ENCODE measurements at regions not wholly inside any gene's neighbourhood (a gene's known extent, or its start where the extent isn't known, plus 50 kb on each side); places are given as distances from the start of the nearest gene placed in this dataset.

DNA sequence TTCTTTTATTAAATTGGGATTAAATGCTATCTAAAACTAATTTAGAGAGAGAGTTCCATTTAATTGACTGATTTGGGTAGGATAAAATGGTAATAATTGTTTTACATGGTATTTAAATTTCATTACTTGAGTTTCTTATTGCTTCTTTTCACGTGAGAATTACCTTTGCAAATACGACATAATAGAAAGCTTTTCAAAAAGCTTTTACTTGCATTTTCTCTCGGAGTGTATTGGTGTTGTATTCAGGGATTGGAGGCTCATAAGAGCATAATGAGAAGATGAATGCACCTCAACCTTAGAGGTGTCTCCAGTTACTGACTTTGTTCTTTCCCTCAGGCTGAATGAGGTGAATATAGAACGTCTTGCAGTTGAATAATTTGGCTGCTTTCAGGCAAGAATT, 67.4 kb upstream of the CPHXL start:
- DNase-seq (ENCODE audit: low read depth, low spot score) (no peak), ATAC-seq (no peak)
- POLR2A ChIA-PET = no interaction called here
- no TSS peak for BruUV-seq (replicated peaks)
- Histone ChIP-seq H3K9me3 (ENCODE audit: control insufficient read depth, insufficient read depth, low read depth, low read length) (no peaks in the 10 kb centered on the region), H3K27me3 (ENCODE audit: control insufficient read depth, insufficient read depth, low read length) (no peaks in the 10 kb centered on the region), H3K27ac (ENCODE audit: low read length) (no peak overlapping the region), H3K4me3 (ENCODE audit: low read depth in 2 of 2, low read length in 2 of 2) (no peak overlapping the region), H3K36me3 (ENCODE audit: control insufficient read depth, insufficient read depth, low read length) (no peaks in the 10 kb centered on the region), H3K4me1 (ENCODE audit: control insufficient read depth, insufficient read depth, low read length) (no peaks in the 10 kb centered on the region)
- CTCF ChIA-PET = no interaction called here
- in situ Hi-C loops (cut with HindIII; ENCODE audit: low pct_unique_long_range_greater_than_20kb, low sequenced_read_pairs) (no loop called here), intact Hi-C loops (cut with micrococcal nuclease; ENCODE audit: unreplicated experiment) (loop anchor here (10.0 kb wide), 1 partner anchor 481 kb away; the partner anchor contains the start of gene CNTNAP4)
- no peak for TF ChIP-seq TCF7L2 (IDR thresholded peaks at IDR 0.05; ENCODE audit: low read depth, low read length)
- no peak for TF ChIP-seq POLR2AphosphoS5 (IDR thresholded peaks at IDR 0.05; ENCODE audit: low read depth, low read length)
- TF ChIP-seq, protein P1, sequence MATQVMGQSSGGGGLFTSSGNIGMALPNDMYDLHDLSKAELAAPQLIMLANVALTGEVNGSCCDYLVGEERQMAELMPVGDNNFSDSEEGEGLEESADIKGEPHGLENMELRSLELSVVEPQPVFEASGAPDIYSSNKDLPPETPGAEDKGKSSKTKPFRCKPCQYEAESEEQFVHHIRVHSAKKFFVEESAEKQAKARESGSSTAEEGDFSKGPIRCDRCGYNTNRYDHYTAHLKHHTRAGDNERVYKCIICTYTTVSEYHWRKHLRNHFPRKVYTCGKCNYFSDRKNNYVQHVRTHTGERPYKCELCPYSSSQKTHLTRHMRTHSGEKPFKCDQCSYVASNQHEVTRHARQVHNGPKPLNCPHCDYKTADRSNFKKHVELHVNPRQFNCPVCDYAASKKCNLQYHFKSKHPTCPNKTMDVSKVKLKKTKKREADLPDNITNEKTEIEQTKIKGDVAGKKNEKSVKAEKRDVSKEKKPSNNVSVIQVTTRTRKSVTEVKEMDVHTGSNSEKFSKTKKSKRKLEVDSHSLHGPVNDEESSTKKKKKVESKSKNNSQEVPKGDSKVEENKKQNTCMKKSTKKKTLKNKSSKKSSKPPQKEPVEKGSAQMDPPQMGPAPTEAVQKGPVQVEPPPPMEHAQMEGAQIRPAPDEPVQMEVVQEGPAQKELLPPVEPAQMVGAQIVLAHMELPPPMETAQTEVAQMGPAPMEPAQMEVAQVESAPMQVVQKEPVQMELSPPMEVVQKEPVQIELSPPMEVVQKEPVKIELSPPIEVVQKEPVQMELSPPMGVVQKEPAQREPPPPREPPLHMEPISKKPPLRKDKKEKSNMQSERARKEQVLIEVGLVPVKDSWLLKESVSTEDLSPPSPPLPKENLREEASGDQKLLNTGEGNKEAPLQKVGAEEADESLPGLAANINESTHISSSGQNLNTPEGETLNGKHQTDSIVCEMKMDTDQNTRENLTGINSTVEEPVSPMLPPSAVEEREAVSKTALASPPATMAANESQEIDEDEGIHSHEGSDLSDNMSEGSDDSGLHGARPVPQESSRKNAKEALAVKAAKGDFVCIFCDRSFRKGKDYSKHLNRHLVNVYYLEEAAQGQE (IDR thresholded peaks at IDR 0.05; ENCODE audit: insufficient read depth in 1 of 2, low read depth in 2 of 2, low read length in 1 of 2) = no peak
- no peak for TF ChIP-seq SIN3A (IDR thresholded peaks at IDR 0.05; ENCODE audit: borderline replicate concordance, insufficient read depth, low read depth, low read length)
- TF ChIP-seq, protein P2, sequence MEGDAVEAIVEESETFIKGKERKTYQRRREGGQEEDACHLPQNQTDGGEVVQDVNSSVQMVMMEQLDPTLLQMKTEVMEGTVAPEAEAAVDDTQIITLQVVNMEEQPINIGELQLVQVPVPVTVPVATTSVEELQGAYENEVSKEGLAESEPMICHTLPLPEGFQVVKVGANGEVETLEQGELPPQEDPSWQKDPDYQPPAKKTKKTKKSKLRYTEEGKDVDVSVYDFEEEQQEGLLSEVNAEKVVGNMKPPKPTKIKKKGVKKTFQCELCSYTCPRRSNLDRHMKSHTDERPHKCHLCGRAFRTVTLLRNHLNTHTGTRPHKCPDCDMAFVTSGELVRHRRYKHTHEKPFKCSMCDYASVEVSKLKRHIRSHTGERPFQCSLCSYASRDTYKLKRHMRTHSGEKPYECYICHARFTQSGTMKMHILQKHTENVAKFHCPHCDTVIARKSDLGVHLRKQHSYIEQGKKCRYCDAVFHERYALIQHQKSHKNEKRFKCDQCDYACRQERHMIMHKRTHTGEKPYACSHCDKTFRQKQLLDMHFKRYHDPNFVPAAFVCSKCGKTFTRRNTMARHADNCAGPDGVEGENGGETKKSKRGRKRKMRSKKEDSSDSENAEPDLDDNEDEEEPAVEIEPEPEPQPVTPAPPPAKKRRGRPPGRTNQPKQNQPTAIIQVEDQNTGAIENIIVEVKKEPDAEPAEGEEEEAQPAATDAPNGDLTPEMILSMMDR (IDR thresholded peaks at IDR 0.05) = no peak

DNA sequence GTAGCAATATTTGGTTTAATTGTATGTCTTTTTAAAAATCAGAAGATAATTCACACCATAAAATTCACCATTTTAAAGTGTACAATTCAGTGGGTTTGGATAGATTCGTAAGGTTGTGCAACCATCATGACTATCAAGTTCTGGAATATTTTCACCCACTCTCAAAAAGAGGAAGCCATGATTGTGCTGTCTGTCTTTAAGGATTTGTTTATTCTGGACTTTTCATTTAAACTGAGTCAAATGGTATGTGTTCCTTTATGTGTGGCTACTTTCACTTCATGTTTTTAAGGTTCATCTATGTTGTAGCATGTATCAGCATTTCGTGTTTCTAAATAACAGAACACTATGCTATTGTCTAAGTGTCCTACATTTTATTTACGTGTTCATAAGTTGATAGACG, 68.1 kb upstream of the CPHXL start:
- CTCF ChIA-PET = no interaction called here

DNA sequence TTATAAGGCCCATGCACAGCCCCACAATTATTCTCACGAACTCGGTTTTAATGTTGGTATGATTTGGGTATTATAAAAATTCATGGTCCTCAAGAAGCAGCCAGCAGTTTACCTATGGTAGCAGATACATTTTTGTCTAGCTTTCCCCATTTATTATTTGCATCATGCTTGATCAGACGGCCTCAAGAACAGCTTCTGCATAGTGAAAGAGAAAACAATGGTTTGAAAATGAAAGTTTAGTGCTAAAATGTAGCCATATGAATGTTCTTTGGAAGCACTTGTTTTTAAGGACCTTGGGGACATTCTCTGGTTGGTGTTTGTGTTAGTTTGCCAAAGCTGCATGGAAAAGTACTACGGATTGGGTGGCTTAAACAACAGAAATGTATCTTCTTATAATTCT, 72.4 kb upstream of the CPHXL start:
- intact Hi-C loops (cut with micrococcal nuclease; ENCODE audit: unreplicated experiment) (loop anchor here (10.0 kb wide), 1 partner anchor 476 kb away; the partner anchor contains the start of gene CNTNAP4), in situ Hi-C loops (cut with HindIII; ENCODE audit: low pct_unique_long_range_greater_than_20kb, low sequenced_read_pairs) (no loop called here)
- TF ChIP-seq POLR2AphosphoS5 (IDR thresholded peaks at IDR 0.05; ENCODE audit: low read depth, low read length) = no peak
- CTCF ChIA-PET = no interaction called here
- Histone ChIP-seq H3K4me3 (ENCODE audit: low read depth in 2 of 2, low read length in 2 of 2) (no peak overlapping the region), H3K27ac (ENCODE audit: low read length) (no peak overlapping the region), H3K9me3 (ENCODE audit: control insufficient read depth, insufficient read depth, low read depth, low read length) (no peaks in the 10 kb centered on the region), H3K27me3 (ENCODE audit: control insufficient read depth, insufficient read depth, low read length) (no peaks in the 10 kb centered on the region), H3K4me1 (ENCODE audit: control insufficient read depth, insufficient read depth, low read length) (no peaks in the 10 kb centered on the region), H3K36me3 (ENCODE audit: control insufficient read depth, insufficient read depth, low read length) (no peaks in the 10 kb centered on the region)
- no peak for DNase-seq (ENCODE audit: low read depth, low spot score)
- no TSS peak for BruUV-seq (replicated peaks)
- ATAC-seq = no peak
- POLR2A ChIA-PET = no interaction called here

More for the DNA sequence above, 68.1 kb upstream of the CPHXL start:
- H3K36me3 ChIP-seq (ENCODE audit: control insufficient read depth, insufficient read depth, low read length) = no peaks in the 10 kb centered on the region
- intact Hi-C loops (cut with micrococcal nuclease; ENCODE audit: unreplicated experiment) = loop anchor here (10.0 kb wide), 1 partner anchor 480 kb away; the partner anchor contains the start of gene CNTNAP4
- no TSS peak for BruUV-seq (replicated peaks)
- H3K4me1 ChIP-seq (ENCODE audit: control insufficient read depth, insufficient read depth, low read length) = no peaks in the 10 kb centered on the region
- no peak overlapping the region for H3K27ac ChIP-seq (ENCODE audit: low read length)
- DNase-seq (ENCODE audit: low read depth, low spot score) = no peak
- POLR2A ChIA-PET = no interaction called here
- H3K27me3 ChIP-seq (ENCODE audit: control insufficient read depth, insufficient read depth, low read length) = no peaks in the 10 kb centered on the region
- in situ Hi-C loops (cut with HindIII; ENCODE audit: low pct_unique_long_range_greater_than_20kb, low sequenced_read_pairs) = no loop called here
- TF ChIP-seq SIN3A (IDR thresholded peaks at IDR 0.05; ENCODE audit: borderline replicate concordance, insufficient read depth, low read depth, low read length) = no peak
- no peak for TF ChIP-seq POLR2AphosphoS5 (IDR thresholded peaks at IDR 0.05; ENCODE audit: low read depth, low read length)
- no peak for ATAC-seq
- no peak overlapping the region for H3K4me3 ChIP-seq (ENCODE audit: low read depth in 2 of 2, low read length in 2 of 2)
- no peaks in the 10 kb centered on the region for H3K9me3 ChIP-seq (ENCODE audit: control insufficient read depth, insufficient read depth, low read depth, low read length)
